Endodermal cell (in vitro differentiated cells): ENCODE measurements at regions not wholly inside any gene's neighbourhood (a gene's known extent, or its start where the extent isn't known, plus 50 kb on each side); places are given as distances from the start of the nearest gene placed in this dataset.

Experiments used
- DNase-seq: peaks from one replicate; pipeline ENCODE4 v3.0.0-alpha.2; 2017
- H3K27ac ChIP-seq: 2 replicates; pipeline ENCODE4 v1.5.1; 2013; ENCODE audit warnings: mild to moderate bottlenecking, low read depth, low read length, moderate library complexity
- H3K27me3 ChIP-seq: 2 replicates; pipeline ENCODE4 v1.6.1; 2013; ENCODE audit warnings: mild to moderate bottlenecking, low read length, moderate library complexity; ENCODE audit not compliant: insufficient read depth, control insufficient read depth, poor library complexity, severe bottlenecking
- H3K36me3 ChIP-seq: 2 replicates; pipeline ENCODE4 v1.7.0; 2013; ENCODE audit warnings: mild to moderate bottlenecking, low read length, moderate library complexity; ENCODE audit not compliant: control insufficient read depth, insufficient read depth
- H3K4me1 ChIP-seq: one replicate; pipeline ENCODE4 v1.7.0; 2013; ENCODE audit warnings: low read length; ENCODE audit not compliant: control insufficient read depth, insufficient read depth
- H3K4me3 ChIP-seq: 2 replicates; pipeline ENCODE4 v1.5.1; 2013; ENCODE audit warnings: mild to moderate bottlenecking, low read length, moderate library complexity
- H3K9ac ChIP-seq: 2 replicates; pipeline ENCODE4 v1.6.1; 2013; ENCODE audit warnings: mild to moderate bottlenecking, low read length, moderate library complexity; ENCODE audit not compliant: poor library complexity, severe bottlenecking; ENCODE audit errors: extremely low read depth
- H3K9me3 ChIP-seq: 2 replicates; pipeline ENCODE4 v1.6.1; 2013; ENCODE audit warnings: mild to moderate bottlenecking, low read length, moderate library complexity; ENCODE audit not compliant: control insufficient read depth
- H3K27ac Mint-ChIP-seq: 2 replicates; pipeline ENCODE4 v1.8.0; 2020; ENCODE audit warnings: mixed read lengths
- H3K27me3 Mint-ChIP-seq: 2 replicates; pipeline ENCODE4 v1.8.0; 2021; ENCODE audit warnings: mild to moderate bottlenecking, mixed read lengths; ENCODE audit not compliant: insufficient read depth
- H3K36me3 Mint-ChIP-seq: 2 replicates; pipeline ENCODE4 v1.8.0; 2020; ENCODE audit warnings: low read depth, mixed read lengths
- H3K4me1 Mint-ChIP-seq: 2 replicates; pipeline ENCODE4 v1.8.0; 2020; ENCODE audit warnings: mixed read lengths
- H3K4me3 Mint-ChIP-seq: 2 replicates; pipeline ENCODE4 v1.8.0; 2020; ENCODE audit warnings: mild to moderate bottlenecking, moderate library complexity, mixed read lengths
- H3K9me3 Mint-ChIP-seq: 2 replicates; pipeline ENCODE4 v1.8.0; 2020; ENCODE audit warnings: mild to moderate bottlenecking, mixed read lengths
- CTCF ChIP-seq: fragments of 200-600 bp; sonication (generic); conservative IDR thresholded peaks from 2 replicates; pipeline ENCODE4 v1.5.0; 2021; ENCODE audit warnings: antibody characterized with exemption, mild to moderate bottlenecking
- WGBS, 2 experiments: methylation state at CpG; one replicate each; pipeline versions ENCODE4 v1.1.5 to v1.1.7; 2013; ENCODE audit warnings: missing lambda C conversion rate in 2 of 2, mixed read lengths in 1 of 2; ENCODE audit not compliant: insufficient coverage in 1 of 2, insufficient read length in 1 of 2; 5-methylcytosine and 5-hydroxymethylcytosine counted together

DNA sequence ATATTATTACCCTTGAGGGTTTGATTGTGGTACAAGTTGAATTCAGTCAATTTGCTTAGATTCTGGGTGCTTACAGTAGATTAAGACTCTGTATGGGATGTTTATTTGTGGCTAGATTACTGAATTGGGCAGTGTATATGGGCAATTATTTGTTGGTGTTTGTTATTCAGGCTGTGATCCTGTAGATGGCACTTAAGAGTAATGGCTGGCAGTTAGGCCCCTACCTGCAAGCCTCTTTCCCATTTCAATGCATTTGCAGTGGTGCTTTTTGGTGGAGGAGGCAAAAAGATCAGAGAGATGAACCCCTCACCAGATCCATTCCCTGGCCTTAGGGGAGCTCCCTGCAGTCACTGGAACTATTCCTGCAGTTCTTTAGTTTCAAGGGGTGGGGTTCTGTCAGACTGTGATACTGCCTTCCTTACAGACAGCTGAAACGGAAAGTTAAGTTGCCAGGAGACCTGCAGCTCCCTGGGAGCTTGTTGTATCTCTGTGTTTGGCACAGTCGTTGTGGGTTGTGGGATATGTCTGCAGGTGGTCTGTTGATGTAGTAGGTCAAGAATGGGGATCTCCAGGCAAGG, 199.5 kb downstream of the AASDHPPT start:
- no peak overlapping the region for H3K27ac Mint-ChIP-seq
- peaks cover 4% of the 10 kb centered on the region for H3K9me3 Mint-ChIP-seq

GRCh38 chr11:106277484-106277883, 200.0 kb downstream of the AASDHPPT start:
- H3K27me3 ChIP-seq, result no peaks in the 10 kb centered on the region
- no peaks in the 10 kb centered on the region for H3K4me1 ChIP-seq
- H3K9me3 Mint-ChIP-seq, result peaks cover 4% of the 10 kb centered on the region
- no peak for TF ChIP-seq CTCF
- no peaks in the 10 kb centered on the region for H3K27me3 Mint-ChIP-seq
- H3K9ac ChIP-seq, result no peak overlapping the region
- H3K9me3 ChIP-seq, result peaks cover 4% of the 10 kb centered on the region
- no peaks in the 10 kb centered on the region for H3K36me3 Mint-ChIP-seq
- peaks cover 9% of the 10 kb centered on the region for H3K4me1 Mint-ChIP-seq
- no peak overlapping the region for H3K27ac ChIP-seq
- no peak for DNase-seq
- no peaks in the 10 kb centered on the region for H3K36me3 ChIP-seq
- no peak overlapping the region for H3K4me3 ChIP-seq
- H3K4me3 Mint-ChIP-seq, result no peak overlapping the region
- no peak overlapping the region for H3K27ac Mint-ChIP-seq

More for the DNA sequence above, 199.5 kb downstream of the AASDHPPT start:
- no peak overlapping the region for H3K4me3 ChIP-seq
- no peak overlapping the region for H3K27ac ChIP-seq
- no peaks in the 10 kb centered on the region for H3K36me3 ChIP-seq
- H3K9ac ChIP-seq, result no peak overlapping the region
- 58 to 64% methylated on average over 2 of the region's 2 CpGs for WGBS, 2 experiments
- no peaks in the 10 kb centered on the region for H3K4me1 ChIP-seq
- Mint-ChIP-seq H3K4me1 (peaks cover 9% of the 10 kb centered on the region), H3K36me3 (no peaks in the 10 kb centered on the region), H3K27me3 (no peaks in the 10 kb centered on the region), H3K4me3 (no peak overlapping the region)
- DNase-seq, result peak; percentile 62
- peaks cover 4% of the 10 kb centered on the region for H3K9me3 ChIP-seq
- H3K27me3 ChIP-seq, result no peaks in the 10 kb centered on the region
- peak; percentile 74 for TF ChIP-seq CTCF

DNA sequence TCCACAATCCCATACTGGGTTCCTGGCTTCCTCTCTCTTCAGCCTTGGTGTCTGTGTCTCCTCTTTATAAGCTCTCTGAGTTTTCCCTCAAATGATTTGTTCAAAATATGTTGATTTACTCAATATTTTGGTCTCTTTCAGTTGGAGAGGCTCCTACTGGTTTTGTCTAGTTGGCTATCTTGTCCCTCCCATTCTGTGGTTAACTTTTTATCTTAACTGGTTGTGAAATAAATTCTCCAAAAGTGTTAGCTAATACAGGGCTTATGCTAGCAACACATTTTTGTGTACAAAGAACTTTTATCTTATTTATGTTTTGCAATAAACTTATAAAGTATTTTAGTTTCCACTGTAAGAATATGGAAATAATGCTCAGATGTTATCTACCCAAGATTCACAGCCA, 200.9 kb downstream of the AASDHPPT start:
- Histone ChIP-seq H3K4me1 (no peaks in the 10 kb centered on the region), H3K9ac (no peak overlapping the region), H3K27me3 (no peaks in the 10 kb centered on the region), H3K36me3 (no peaks in the 10 kb centered on the region), H3K4me3 (no peak overlapping the region), H3K27ac (no peak overlapping the region), H3K9me3 (peaks cover 1% of the 10 kb centered on the region)
- Mint-ChIP-seq H3K4me3 (no peak overlapping the region), H3K27ac (no peak overlapping the region), H3K4me1 (peaks cover 12% of the 10 kb centered on the region), H3K36me3 (no peaks in the 10 kb centered on the region), H3K9me3 (peaks cover under 1% of the 10 kb centered on the region), H3K27me3 (no peaks in the 10 kb centered on the region)
- no peak for TF ChIP-seq CTCF
- no peak for DNase-seq
